NCI-H2171 (cell line): ENCODE measurements at regions not wholly inside any gene's neighbourhood (a gene's known extent, or its start where the extent isn't known, plus 50 kb on each side); places are given as distances from the start of the nearest gene placed in this dataset.
"Not testable (repeated sequence)": the region's sequence is repeated elsewhere in the genome, so short reads cannot be mapped to it uniquely, and the experiment has no call there.

ENCODE experiments used
- DNase-seq: peaks from one replicate; lab custom pipeline; 2025; lab: John Stamatoyannopoulos, UW

DNA sequence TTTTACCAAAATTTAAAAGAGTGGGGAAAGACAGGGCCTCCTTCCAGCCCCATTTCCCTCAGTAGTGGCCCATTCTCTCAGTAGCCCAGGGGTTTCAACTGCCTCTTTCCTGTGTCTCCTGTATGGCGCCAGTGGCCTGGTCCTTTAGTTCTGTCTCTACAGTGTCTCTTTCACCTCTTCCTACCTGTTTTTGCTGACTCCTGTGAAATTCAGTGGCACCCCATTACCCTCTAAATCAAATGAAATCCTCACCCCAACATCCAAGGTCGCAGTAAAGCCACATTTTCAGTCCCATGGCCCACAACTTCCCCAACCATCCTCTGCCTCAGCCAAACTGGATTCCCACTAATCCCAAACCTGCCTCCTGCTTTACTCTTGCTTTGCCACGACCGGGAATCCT lies 200.7 kb downstream of the IPMK start:
- no peak for DNase-seq

DNA sequence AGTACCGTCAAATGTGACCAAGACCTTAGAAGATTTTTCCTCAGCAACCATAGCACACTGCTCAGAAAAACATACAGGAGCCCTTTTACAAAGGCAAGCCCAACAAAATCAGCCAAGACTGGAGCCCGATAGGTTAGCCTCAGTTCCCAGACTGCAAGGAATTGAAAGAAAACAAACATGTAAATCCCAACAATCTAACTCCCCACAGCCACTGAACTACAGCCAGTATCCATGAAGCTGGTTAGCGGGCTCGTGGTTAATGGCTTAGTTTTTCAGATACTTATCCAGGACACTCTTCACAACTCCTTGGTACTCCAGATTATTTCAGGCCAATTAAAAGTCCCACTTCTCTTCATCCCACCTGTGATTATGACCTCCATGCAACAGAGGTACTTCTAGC lies 201.6 kb downstream of the IPMK start:
- no peak for DNase-seq

DNA sequence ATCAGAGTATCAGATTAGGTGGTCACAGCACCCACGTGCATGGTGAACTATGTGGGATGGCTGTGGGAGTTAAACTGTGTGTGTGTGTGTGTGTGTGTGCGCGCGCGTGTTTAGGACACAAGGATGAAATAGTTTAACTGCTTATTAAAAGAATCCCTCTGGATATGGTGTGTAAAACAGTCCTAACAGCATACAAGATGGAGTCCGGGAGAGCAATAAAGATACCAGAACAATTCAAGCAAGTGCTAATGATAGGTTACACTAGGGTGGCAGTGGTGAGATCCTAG lies 202.2 kb downstream of the IPMK start:
- no peak for DNase-seq

DNA sequence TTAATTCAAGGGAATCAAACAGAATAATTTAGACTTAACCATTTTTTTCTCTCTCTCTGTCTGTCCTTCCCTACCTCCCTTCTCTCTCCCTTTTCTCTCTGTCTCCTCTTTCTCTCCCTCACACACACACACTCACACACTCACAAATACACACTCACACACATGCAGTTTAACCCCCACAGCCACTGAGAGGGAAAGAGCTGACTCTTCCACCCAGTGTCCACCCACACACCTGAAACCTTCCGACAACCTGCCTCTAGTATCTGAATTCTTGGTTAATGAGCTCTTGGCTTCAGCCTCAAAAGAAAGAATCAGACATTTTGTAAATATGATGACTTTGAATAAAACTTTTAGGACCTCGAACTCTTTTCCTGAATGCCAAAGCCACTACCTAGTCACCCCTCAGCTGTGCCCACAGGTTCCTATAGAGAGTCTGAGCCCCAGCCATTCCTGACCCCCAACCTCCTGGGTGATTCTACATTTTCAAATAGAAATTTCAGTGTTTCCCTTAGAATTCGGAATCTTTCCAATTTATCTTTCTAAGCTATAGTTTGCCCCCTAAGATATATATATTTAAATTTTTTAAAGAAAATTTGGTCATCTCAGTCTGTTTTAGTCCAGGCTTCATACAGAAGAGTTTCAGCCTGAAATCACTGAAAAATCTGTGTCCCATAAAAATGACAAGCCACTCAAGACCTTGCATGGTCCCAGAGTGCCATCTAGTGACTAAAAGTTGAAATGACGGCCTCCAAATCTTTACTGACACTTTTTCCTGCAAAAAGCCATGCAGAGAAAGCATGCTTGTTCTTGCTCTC lies 202.8 kb downstream of the IPMK start:
- peak; percentile 0 for DNase-seq

DNA sequence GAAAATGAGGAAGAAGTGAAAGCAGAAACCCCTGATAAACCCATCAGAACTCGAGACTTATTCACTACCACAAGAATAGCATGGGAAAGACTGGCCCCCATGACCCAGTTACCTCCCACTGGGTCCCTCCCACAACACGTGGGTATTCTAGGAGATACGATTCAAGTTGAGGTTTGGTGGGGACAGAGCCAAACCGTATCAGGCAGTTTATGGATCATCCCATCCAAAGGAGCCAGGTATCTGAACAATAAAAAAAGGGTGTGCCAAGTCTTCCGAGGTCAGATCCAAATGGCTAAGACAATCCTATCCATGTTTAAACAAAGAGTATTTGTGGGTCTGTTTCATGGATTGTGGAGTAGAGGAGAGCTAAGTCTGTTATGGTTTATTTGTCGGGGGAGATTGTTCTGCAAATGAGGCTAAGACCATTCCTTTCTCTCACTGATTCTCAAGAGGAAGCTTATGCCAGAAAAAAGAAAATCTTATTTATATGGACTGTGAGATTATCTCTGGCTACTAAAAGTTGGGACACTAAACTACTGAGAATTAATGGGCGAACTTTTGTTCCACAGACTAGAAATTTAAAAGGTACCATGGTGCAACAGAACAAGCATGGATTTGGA lies 203.7 kb downstream of the IPMK start:
- no peak for DNase-seq

DNA sequence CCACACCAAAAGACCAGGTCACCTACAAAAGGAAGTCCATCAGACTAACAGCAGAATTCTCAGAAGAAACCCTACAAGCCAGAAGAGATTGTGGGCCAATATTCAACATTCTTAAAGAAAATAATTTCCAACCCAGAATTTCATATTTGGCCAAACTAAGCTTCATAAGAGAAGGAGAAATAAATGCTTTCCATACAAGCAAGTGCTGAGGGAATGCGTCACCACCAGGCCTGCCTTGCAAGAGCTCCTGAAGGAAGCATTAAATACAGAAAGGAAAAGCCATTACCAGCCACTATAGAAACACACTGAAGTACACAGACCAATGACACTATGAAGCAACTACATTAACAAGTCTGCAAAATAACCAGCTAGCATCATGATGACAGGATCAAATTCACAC lies 209.0 kb downstream of the IPMK start:
- not testable (repeated sequence) for DNase-seq

DNA sequence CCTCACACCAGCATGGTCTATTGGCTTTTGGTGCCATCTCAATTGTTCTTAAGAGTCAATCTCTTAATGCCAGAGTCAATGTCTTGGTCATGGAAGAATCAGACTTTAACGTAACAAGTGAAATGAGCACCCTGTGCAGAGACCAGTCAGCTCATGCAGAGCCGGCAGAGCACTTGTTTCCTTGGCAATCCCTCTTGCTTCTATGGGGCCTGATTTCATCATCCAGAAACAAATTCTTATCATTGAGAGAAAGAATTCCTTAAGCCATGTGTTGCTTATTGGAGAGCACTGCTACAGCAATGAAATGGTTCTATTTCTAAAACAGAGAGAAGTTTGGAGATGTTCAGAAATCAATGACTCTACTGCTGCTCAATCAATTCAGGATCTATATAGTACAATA lies 212.8 kb downstream of the IPMK start:
- no peak for DNase-seq

DNA sequence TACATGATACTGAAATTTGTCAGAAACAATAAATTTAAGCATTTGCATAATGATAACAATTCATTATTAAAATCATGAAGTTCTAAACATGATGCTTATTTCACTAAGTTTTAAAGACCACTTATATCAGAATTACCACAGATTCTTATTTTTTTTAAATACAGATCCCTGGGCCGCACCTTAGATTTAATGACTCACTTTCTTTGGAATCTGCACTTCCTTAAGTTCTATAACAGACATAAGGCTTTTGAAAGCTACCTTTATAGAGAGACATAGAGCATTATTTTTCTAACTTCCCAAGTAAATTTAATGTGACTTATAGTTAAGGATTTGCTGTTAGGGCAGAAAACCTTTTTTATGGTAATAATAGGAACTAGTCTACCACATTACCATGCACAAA lies 214.9 kb downstream of the IPMK start:
- no peak for DNase-seq

DNA sequence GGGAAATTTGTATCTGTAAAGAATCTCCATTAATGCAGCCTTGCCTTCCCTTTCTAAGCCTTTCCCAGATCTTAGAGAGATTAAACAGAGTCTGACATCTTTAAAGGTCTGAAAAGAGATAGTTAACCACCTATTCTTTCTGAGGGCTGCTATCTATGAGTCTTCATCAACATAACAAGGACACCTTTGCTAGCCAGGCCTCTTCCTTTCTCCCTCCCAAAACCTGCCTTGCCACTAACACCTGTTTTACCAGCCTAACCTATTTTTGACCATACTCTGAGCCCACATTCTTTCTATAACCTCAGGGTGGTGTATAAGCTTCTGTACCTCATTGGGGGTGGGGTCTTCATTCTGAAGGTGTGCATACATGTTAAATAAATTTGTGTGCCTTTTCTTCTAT lies 217.1 kb downstream of the IPMK start:
- no peak for DNase-seq

DNA sequence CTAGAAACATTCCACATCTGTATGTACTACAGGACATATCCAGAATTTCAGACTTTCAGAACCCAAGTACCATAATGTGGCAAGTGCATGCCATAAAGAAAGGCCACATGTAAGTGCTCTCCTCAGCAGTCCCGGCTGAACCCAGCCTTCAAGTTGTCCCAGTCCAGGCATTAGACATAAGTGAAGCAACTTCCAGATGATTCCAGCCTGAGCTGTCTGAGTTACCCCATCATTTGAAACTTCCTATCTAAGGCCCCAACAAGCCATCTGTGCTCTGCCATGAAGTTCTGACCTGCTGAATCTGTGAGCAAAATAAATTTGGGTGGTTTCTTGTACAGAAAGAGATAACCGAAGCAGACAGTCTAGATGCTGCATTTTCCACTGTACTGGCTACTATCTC lies 218.8 kb downstream of the IPMK start:
- DNase-seq, result no peak

DNA sequence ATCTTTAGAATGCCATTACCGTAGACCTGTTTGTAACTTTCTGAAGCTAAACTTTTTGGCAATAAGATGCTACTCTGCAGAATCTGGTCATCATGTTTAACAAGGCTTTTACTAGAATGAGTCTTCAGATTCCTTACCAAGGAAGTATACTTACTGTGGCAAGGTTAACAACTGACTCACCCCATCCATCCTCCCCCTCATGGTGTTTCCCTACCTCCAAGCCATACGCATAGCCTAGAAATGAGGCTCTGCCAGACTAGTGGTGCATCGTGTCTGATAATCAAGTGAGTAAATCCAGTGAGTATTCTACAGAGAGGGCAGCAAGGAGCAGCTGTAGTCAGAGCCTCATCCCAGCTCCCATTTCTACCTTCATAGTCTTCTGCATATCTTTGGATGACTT lies 223.6 kb downstream of the IPMK start:
- DNase-seq, result no peak

DNA sequence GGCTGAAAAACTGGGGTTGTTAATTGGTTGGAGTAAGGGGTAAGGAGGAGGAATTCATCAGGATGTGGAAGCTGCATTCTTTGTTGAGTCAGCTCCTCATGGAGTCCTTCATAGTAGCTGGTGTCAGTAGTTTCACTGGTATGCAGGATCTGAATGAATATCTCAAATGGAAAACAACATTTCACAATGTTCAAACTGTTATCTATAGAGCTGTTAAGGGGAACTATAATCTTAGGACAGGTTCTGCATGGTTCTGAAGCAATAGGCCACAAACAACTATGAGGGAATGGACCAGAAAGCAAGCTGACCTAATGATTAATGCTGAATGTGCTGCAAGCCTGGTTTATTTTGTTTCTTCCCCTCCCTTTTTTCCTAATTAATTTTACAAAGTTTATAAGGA lies 225.8 kb downstream of the IPMK start:
- no peak for DNase-seq

DNA sequence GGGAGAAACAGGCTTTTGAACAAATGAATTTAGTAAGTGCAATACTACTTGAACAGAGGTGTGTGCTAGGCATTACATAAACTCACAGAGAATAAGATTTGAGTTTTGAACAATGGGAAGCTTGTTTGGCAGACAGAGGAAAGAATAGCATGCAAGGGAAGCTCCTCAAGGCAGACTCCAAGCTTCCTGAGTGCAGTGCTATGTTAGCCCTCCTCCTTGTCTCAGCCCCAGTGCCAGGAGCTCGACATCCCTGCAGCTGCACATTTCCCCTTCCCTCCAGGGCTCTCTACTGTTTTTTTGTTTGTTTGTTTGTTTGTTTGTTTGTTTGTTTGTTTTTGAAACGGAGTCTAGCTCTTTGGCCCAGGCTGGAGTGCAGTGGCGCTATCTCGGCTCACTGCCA lies 237.5 kb downstream of the IPMK start:
- no peak for DNase-seq

DNA sequence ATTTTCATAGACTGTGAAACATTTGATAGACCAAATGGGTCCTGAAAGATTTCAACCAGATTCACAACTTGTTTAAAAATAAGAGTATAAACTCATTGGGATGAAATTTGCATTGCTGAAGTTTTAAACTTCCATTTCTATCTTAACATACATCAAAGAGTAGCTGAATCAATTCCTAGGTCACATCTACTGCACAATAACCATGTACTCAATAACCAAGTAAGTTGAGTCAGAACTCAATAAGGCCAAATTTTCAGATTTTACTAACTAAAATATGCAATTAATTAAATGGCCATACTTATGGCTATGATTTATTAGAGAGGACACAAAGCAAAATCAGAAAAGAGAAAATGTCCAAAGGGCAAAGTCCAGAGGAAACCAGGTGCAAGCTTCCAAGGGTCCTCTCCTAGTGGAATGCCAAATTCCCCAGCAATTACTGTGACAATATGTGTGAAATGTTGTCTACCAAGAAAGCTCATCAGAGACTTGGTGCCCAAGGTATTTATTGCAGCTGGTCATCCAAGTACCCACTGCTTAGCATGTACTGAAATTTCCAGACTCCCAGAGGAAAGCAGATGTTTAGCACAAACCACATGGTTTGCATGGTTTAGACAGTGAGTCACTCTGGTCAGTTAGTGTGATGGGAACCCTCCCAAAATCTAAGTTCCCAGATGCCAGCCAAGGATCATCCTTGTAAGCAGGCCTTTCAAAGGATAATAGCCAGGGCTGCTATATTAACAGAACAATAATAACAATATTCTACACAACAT lies 238.9 kb downstream of the IPMK start:
- DNase-seq, result no peak

DNA sequence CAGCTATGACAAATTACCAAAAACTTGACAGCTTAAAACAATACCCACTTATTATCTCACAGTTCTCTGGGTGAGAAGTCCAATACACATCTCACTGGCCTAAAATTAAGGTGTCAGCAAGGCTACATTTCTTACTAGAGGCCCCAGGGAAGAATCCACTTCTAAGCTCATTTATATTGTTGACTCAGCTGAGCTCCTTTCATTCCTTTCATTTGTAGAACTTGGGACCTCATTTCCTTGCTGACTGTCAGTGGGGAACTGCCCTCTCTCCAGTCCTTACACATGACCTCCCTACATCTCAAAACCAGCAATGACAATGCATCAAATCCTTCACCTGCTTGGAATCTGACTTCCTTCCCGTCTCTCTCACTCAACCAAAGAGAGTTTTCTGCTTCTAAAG lies 240.3 kb downstream of the IPMK start:
- no peak for DNase-seq

DNA sequence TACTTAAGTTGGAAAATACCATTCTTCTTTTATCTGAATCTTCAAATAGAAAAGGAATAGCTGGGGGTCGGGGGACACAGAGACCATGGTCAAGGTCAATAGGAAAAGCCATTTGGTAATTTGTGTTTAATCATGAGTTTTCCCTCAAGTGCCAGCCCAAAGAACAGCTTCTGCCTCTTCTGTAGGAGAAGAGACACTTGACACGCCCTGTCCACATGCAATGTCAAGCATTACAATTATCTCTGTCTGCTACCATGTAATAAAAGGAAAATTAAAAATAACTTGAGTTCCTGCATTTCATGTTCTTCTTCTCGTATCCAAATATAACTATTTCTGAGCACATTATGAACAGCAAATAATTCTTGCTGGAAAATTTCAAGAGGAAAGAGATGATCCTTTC lies 241.7 kb downstream of the IPMK start:
- no peak for DNase-seq

DNA sequence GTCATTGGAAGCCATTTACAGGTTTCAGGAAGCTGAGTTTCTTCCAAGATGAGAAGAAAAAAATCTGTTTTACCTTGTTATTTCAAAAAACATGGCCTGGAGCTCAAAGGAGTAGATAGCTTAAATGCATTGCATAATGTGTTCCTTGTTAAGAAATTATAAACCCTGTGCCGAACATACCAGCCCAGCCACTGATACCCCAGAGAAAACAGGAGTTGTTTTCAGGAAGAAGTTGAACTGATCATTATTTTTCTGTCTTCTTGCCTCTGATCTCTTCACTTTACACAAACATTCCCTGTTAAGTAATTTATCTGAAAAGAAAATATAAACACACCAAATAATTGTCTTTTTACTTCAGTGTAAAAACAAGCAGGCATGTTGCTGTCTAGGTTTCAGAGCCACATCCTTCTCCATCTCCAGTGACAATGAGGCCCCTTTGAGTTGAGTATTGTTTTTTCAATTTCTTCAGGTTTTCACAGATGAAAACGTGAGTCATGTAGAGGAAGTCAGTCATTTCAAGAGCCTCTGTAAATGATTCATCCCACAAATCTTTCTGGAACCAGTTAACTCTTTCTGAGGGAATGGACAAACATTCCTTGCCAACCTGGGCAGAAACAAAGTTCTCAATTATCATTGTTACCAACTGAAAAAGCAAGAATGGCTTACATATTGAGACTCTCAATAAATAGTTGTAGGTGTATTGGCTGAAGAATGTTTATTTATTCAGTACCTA lies 244.2 kb downstream of the IPMK start:
- DNase-seq, result no peak

DNA sequence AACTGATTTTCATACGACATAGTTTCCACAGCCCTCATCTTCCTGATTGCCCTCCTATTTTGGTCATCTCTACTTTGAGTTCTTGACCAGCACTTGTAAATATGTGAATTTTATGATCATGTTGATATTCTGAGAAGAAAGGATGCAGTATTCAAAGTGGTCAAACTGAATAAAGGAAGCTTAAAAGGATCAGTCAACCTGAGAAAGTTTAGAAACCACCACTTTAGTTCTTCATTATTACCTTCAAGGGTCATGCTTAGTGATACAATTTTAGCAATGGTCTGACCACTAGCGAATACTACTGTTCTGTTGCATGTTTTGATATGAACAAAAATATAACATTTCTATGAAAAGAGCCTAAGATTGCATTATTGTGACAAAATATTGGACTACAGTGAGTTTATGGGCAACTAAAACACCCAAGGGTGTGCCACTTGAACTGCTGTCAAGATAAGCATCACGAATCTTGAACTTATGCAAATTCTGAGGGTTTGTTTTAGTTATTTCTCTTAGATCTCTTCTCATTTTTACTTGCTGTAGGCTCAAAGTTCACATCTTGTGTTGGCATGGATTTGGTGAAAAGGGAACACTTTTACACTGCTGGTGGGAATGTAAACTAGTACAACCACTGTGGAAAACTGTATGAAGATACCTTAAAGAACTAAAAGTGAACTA lies 247.7 kb downstream of the IPMK start:
- no peak for DNase-seq

DNA sequence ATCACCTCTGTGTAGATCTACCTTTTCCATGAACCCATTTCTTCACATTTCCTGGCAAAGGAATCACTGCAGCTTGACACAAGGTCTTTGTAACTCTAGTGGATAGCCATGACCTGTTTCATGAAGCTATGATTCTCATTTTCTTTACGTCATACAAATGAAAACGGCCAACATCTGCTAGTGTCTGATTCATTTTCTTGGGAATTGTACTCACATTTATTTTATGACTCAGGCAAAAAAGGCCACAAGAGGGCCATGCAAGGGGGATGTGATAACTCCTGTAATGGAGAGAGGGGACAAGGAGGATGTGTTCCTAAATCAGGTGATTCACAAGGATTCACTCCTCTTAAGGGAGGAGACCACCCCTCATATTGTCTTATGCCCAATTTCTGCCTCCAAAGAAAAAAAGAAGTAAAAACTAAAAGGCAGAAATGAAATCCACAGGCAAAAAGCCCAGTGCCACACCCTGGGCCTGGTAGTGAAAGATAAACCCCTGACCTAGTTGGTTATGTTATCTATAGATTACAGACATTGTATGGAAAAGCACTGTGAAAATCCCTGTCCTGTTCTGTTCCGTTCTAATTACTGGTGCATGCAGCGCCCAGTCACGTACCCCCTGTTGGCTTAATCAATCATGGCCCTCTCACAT lies 249.9 kb downstream of the IPMK start:
- no peak for DNase-seq

DNA sequence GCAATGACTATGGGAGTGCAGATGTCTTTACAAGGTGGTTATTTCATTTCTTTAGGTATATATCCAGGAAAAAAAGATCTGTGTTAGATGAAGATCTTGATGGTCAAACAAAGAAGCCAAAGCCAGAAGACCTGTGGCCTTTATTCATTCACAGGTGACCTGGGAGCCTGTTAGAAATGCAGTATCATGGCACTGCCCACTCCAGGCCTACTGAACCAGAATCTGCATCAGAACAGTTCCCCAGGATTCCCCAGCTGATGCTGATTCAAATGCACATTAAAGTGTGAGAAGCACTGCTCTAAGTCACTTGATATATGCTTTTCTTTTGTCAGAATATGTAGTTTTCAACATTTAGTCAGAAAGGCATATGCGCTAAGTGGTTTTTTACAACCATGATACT lies 251.1 kb downstream of the IPMK start:
- DNase-seq, result no peak

DNA sequence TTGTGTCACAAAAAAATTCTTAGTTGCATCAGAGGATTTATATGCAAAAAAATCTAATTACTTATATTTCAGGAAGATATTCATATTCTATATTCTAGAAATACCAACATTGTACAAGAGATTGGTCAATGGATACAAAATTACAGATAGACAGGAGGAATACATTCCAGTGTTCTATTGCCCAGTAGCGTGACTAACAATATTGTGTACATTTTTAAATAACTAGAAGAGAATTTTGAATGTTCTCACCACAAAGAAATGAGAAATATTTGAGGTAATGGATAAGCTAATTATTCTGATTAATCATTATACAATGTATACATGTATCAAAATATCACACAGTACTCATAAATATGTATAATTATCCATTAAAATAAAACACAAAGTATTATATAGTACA lies 253.3 kb downstream of the IPMK start:
- no peak for DNase-seq

DNA sequence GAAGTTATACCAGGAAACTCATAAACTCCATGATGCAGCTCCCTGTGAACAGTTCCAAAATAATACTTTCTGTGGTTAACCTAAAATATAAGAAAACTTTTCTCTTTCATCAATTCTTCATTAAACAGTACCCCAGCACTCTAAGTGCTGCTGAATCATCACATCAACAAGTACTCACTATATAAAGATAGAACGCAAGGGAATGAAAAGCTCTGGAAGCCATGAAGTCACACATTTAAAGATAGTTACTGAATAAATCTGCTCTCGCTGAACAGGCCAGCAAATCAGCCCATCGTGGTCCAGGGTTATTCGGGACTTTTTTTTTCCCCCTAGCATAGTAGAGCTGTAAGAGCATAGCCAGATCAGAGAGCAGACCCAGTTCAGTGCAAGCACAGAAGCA lies 254.3 kb downstream of the IPMK start:
- no peak for DNase-seq
